Naive thymus-derived CD8-positive, alpha-beta T cell (primary cell): ENCODE measurements at regions not wholly inside any gene's neighbourhood (a gene's known extent, or its start where the extent isn't known, plus 50 kb on each side); places are given as distances from the start of the nearest gene placed in this dataset.

Experiments used
- ATAC-seq, 2 donors: fragments of 150-1000 bp; cut with Tn5 transposase in 1 of 2; sonication (Bioruptor Pico), chemical (Tn5 transposase) in 1 of 2; 1 replicate in 1 of 2; 2 replicates in 1 of 2; pipeline ENCODE4 v1.10.0; 2021; ENCODE audit warnings: mild to moderate bottlenecking in 2 of 2, moderate library complexity in 2 of 2
- POLR2A ChIA-PET: fragments of 350-600 bp; sonication (Branson Sonifier 250); formaldehyde crosslinking; loops from one replicate; lab custom pipeline; 2021; ENCODE audit warnings: antibody characterized with exemption; lab: Charles Lee
- DNase-seq, 10 donors: peaks; one replicate each; pipeline versions ENCODE4 v3.0.0 to v3.0.0-alpha.2; 2020 to 2022
- H3K27ac Mint-ChIP-seq, 10 donors: one replicate each; pipeline ENCODE4 v1.8.0; 2020 to 2022; ENCODE audit warnings: mild to moderate bottlenecking in 10 of 10, mixed read lengths in 10 of 10, moderate library complexity in 4 of 10, inconsistent platforms in 1 of 10
- H3K27me3 Mint-ChIP-seq, 5 donors: one replicate each; pipeline ENCODE4 v1.8.0; 2021 to 2022; ENCODE audit warnings: mixed read lengths in 5 of 5
- H3K36me3 Mint-ChIP-seq, 3 donors: one replicate each; pipeline ENCODE4 v1.8.0; 2020 to 2022; ENCODE audit warnings: mixed read lengths in 3 of 3, mild to moderate bottlenecking in 2 of 3, inconsistent platforms in 1 of 3
- H3K4me1 Mint-ChIP-seq, 4 donors: one replicate each; pipeline ENCODE4 v1.8.0; 2021 to 2022; ENCODE audit warnings: mixed read lengths in 4 of 4
- H3K4me3 Mint-ChIP-seq, 10 donors: one replicate each; pipeline ENCODE4 v1.8.0; 2020 to 2022; ENCODE audit warnings: mild to moderate bottlenecking in 10 of 10, mixed read lengths in 10 of 10, moderate library complexity in 6 of 10, inconsistent platforms in 1 of 10
- H3K9me3 Mint-ChIP-seq, 9 donors: one replicate each; pipeline ENCODE4 v1.8.0; 2020 to 2022; ENCODE audit warnings: mixed read lengths in 9 of 9, mild to moderate bottlenecking in 3 of 9, inconsistent platforms in 1 of 9, moderate library complexity in 1 of 9

DNA sequence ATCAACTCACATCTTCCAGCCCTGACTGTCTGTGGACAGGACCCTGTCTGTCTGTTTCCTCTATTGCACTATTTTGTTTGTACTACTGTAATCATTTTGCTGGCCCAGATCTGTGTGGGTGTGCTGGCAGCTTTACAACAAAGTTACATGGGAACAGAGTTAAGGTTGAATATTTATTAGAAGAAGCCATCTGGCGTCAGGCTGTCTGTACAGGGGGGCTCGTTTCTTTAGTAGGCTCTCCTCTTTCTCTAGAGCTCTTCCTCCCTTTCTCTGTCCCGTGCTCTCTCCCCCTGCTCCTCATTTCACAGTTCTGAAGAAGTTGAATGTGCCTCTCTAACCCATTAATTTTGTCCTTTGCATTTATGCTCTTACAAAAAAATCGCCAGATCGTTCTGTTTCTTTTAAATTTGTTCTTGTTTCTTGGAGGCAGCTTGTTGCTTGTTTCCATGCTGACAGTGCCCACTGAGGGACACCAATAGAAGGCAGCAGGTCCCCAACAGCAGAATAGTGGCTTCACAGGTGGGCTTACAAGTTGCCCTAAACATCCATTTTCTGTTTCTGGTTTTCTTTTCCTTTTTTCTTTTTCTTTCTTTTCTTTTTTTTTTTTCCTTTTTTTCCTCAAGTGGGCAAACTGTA lies 315.2 kb upstream of the ZEB2 start:
- Mint-ChIP-seq H3K9me3 (no peaks in the 10 kb centered on the region), H3K27ac (no peak overlapping the region), H3K4me1 (no peaks in the 10 kb centered on the region), H3K27me3 (peaks cover 0 to 8% (median 0%) of the 10 kb centered on the region in 5 donors), H3K36me3 (no peaks in the 10 kb centered on the region), H3K4me3 (no peak overlapping the region)
- DNase-seq (no peak), ATAC-seq (no peak)
- POLR2A ChIA-PET = no interaction called here

GRCh38 chr2:144834363-144834762 lies 314.4 kb upstream of the ZEB2 start:
- ATAC-seq = no peak
- H3K9me3 Mint-ChIP-seq = no peaks in the 10 kb centered on the region
- no peak overlapping the region for H3K4me3 Mint-ChIP-seq
- peaks cover 0 to 8% (median 0%) of the 10 kb centered on the region in 5 donors for H3K27me3 Mint-ChIP-seq
- H3K27ac Mint-ChIP-seq = no peak overlapping the region
- no peaks in the 10 kb centered on the region for H3K4me1 Mint-ChIP-seq
- no peaks in the 10 kb centered on the region for H3K36me3 Mint-ChIP-seq
- no peak for DNase-seq
- POLR2A ChIA-PET = no interaction called here

DNA sequence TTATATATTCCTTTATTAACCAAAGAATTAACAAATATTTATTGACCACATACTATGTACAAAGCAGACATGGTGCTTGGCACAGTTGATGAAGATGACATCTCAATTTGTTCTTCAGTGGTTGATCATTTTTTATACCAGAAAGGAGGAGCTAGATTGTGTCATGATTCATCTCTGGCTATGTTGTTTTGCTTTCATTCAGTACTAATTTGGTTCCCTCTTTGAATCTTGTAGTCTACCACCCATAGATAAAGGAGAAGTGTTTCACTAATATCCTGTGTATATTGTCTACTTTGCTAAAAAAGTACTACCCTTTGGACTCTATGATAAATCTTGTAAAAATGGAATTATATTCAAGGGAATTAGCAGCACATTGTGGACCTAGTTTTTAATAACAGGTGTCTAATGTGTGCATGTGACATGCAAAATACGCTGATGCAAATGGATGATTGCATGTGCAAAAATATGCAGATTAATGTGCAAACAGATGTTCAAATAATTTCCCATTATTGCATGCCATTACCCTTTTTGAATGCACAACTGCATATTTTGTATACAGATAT lies 313.2 kb upstream of the ZEB2 start:
- H3K27ac Mint-ChIP-seq = no peak overlapping the region
- POLR2A ChIA-PET = no interaction called here
- DNase-seq = no peak

DNA sequence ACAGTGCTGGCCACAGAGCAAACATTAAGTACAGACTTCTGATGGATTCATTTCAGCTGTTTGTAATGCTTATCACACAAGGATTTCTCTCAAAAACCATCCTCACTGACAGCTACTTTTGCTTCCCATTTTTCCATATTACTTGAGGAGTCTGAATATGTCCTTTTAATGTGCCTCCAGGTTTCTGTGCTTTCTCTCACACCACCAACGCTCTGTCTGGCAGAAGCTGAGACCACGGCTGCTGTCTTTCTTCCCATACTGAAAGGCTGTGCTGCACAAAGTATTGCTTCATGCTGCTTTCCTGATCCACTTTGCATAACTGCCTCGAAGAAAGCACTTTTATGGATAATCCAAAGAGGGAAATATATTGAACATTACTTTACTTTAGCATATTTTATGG lies 312.1 kb upstream of the ZEB2 start:
- H3K4me1 Mint-ChIP-seq = no peaks in the 10 kb centered on the region
- peaks cover 0 to 5% (median 0%) of the 10 kb centered on the region in 5 donors for H3K27me3 Mint-ChIP-seq

More for the DNA sequence above, 313.2 kb upstream of the ZEB2 start:
- H3K4me3 Mint-ChIP-seq = no peak overlapping the region
- no peaks in the 10 kb centered on the region for H3K9me3 Mint-ChIP-seq
- ATAC-seq = no peak
- H3K4me1 Mint-ChIP-seq = no peaks in the 10 kb centered on the region
- H3K27me3 Mint-ChIP-seq = peaks cover 0 to 8% (median 0%) of the 10 kb centered on the region in 5 donors
- no peaks in the 10 kb centered on the region for H3K36me3 Mint-ChIP-seq

GRCh38 chr2:144830543-144830942 lies 310.6 kb upstream of the ZEB2 start:
- no peak for DNase-seq
- no peak for ATAC-seq
- Mint-ChIP-seq H3K4me1 (no peaks in the 10 kb centered on the region), H3K4me3 (no peak overlapping the region), H3K27me3 (peaks cover 0 to 1% (median 0%) of the 10 kb centered on the region in 5 donors), H3K36me3 (no peaks in the 10 kb centered on the region), H3K9me3 (no peaks in the 10 kb centered on the region), H3K27ac (no peak overlapping the region)
- POLR2A ChIA-PET = no interaction called here

More for the DNA sequence above, 312.1 kb upstream of the ZEB2 start:
- Mint-ChIP-seq H3K9me3 (no peaks in the 10 kb centered on the region), H3K4me3 (no peak overlapping the region), H3K36me3 (no peaks in the 10 kb centered on the region), H3K27ac (no peak overlapping the region)
- DNase-seq (no peak), ATAC-seq (no peak)
- POLR2A ChIA-PET = no interaction called here

- peaks cover 0 to 1% (median 0%) of the 10 kb centered on the region in 5 donors for H3K27me3 Mint-ChIP-seq
- no peaks in the 10 kb centered on the region for H3K36me3 Mint-ChIP-seq
- peaks cover 0 to 5% (median 0%) of the 10 kb centered on the region in 4 donors for H3K4me1 Mint-ChIP-seq
- ATAC-seq (no peak), DNase-seq (no peak)
- H3K4me3 Mint-ChIP-seq = no peak overlapping the region
- POLR2A ChIA-PET = no interaction called here
- peaks cover 0 to 2% (median 0%) of the 10 kb centered on the region in 9 donors for H3K9me3 Mint-ChIP-seq
- H3K27ac Mint-ChIP-seq = no peak overlapping the region
These were observed 307.5 kb upstream of the ZEB2 start for GRCh38 chr2:144827404-144827803.

GRCh38 chr2:144826105-144826504 lies 306.2 kb upstream of the ZEB2 start:
- no peak for ATAC-seq
- no peak overlapping the region for H3K4me3 Mint-ChIP-seq
- peaks cover 0 to 5% (median 0%) of the 10 kb centered on the region in 4 donors for H3K4me1 Mint-ChIP-seq
- POLR2A ChIA-PET = no interaction called here
- peaks cover 0 to 10% (median under 1%) of the 10 kb centered on the region in 9 donors for H3K9me3 Mint-ChIP-seq
- no peaks in the 10 kb centered on the region for H3K36me3 Mint-ChIP-seq
- DNase-seq = no peak
- H3K27ac Mint-ChIP-seq = no peak overlapping the region
- peaks cover 0 to 3% (median 2%) of the 10 kb centered on the region in 5 donors for H3K27me3 Mint-ChIP-seq

DNA sequence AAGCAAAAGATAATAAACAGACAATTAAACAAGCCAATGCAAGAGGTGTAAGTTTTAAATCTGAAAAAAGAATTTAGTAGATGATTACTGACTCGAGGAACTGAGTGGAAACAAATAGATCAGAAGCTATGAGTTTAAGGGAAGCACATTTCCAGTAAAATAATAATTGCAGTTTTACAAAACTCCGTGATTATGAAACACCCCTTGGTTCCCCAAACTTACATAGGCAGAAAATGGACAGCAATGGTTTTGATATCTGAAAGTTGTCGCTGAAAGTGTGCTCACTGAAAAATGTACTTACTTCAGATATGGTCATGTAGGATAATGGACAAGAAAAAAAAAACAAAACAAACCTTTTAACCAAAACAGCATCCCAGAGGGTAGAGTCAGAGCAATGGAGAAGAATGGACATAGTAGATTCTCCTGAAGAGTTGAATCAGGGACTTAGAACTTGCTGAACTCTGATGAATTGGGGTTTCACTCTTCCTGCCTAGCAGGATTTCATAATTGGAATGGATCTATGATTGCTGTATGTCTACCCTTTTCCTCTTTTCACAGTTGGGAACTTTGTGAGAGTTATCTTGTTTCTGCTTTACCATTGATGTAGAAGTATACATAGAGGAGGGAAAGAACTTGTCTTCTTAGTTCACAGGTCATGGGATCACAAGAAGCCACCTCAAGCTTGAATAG lies 305.6 kb upstream of the ZEB2 start:
- peaks cover 0 to 10% (median 3%) of the 10 kb centered on the region in 9 donors for H3K9me3 Mint-ChIP-seq
- H3K4me1 Mint-ChIP-seq = peaks cover 0 to 5% (median 0%) of the 10 kb centered on the region in 4 donors
- H3K27ac Mint-ChIP-seq = no peak overlapping the region
- no peak overlapping the region for H3K4me3 Mint-ChIP-seq
- ATAC-seq (no peak), DNase-seq (no peak)
- H3K27me3 Mint-ChIP-seq = peaks cover 0 to 3% (median 2%) of the 10 kb centered on the region in 5 donors
- POLR2A ChIA-PET = no interaction called here
- H3K36me3 Mint-ChIP-seq = no peaks in the 10 kb centered on the region

GRCh38 chr2:144824306-144825080 lies 304.6 kb upstream of the ZEB2 start:
- H3K36me3 Mint-ChIP-seq = peaks cover 0 to 4% (median 0%) of the 10 kb centered on the region in 3 donors
- H3K4me3 Mint-ChIP-seq = no peak overlapping the region
- H3K27me3 Mint-ChIP-seq = peaks cover 0 to 3% (median 2%) of the 10 kb centered on the region in 5 donors
- POLR2A ChIA-PET = no interaction called here
- ATAC-seq (no peak), DNase-seq (no peak)
- no peak overlapping the region for H3K27ac Mint-ChIP-seq
- peaks cover 0 to 5% (median 0%) of the 10 kb centered on the region in 4 donors for H3K4me1 Mint-ChIP-seq
- peaks cover 0 to 14% (median 4%) of the 10 kb centered on the region in 9 donors for H3K9me3 Mint-ChIP-seq

- POLR2A ChIA-PET = no interaction called here
- peaks cover 0 to 5% (median 0%) of the 10 kb centered on the region in 4 donors for H3K4me1 Mint-ChIP-seq
- peaks cover 0 to 14% (median 4%) of the 10 kb centered on the region in 9 donors for H3K9me3 Mint-ChIP-seq
- peaks cover 0 to 4% (median 3%) of the 10 kb centered on the region in 5 donors for H3K27me3 Mint-ChIP-seq
- ATAC-seq (no peak), DNase-seq (no peak)
- no peak overlapping the region for H3K27ac Mint-ChIP-seq
- no peak overlapping the region for H3K4me3 Mint-ChIP-seq
- H3K36me3 Mint-ChIP-seq = peaks cover 0 to 4% (median 0%) of the 10 kb centered on the region in 3 donors
These were observed 303.0 kb upstream of the ZEB2 start for GRCh38 chr2:144822966-144823365.

GRCh38 chr2:144812288-144812687 lies 292.4 kb upstream of the ZEB2 start:
- Mint-ChIP-seq H3K4me1 (peaks cover 0 to 2% (median 0%) of the 10 kb centered on the region in 4 donors), H3K36me3 (no peaks in the 10 kb centered on the region), H3K27me3 (peaks cover 0 to 7% (median 1%) of the 10 kb centered on the region in 5 donors), H3K27ac (no peak overlapping the region), H3K4me3 (no peak overlapping the region), H3K9me3 (no peaks in the 10 kb centered on the region)
- ATAC-seq (no peak), DNase-seq (no peak)
- POLR2A ChIA-PET = no interaction called here

DNA sequence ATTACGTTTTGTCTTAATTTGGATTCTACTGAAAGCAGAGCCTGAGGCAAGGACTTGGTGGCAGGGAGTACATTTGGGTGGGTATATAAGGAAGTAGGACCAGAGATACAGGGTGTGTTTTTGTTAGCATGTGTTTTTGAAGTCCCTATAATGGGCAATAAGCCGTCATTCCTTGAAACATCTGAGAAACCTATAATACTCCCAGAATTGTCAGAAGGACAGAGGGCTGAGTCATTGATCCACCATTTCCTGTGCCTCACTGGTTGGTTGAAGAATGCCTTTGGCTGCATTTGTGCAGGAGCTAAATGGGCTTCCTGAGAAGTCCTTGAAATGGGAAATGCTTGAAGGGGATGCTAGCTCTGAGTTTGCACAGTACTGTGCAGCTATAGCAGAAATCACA lies 281.8 kb upstream of the ZEB2 start:
- no peak for DNase-seq
- H3K4me1 Mint-ChIP-seq = no peaks in the 10 kb centered on the region
- POLR2A ChIA-PET = no interaction called here

More for the DNA sequence above, 281.8 kb upstream of the ZEB2 start:
- Mint-ChIP-seq H3K27me3 (peaks cover 0 to 5% (median 0%) of the 10 kb centered on the region in 5 donors), H3K27ac (no peak overlapping the region), H3K9me3 (no peaks in the 10 kb centered on the region), H3K36me3 (no peaks in the 10 kb centered on the region), H3K4me3 (no peak overlapping the region)
- no peak for ATAC-seq
